Fibroblast of gingiva (primary cell): ENCODE measurements at regions not wholly inside any gene's neighbourhood (a gene's known extent, or its start where the extent isn't known, plus 50 kb on each side); places are given as distances from the start of the nearest gene placed in this dataset.
"Not testable (repeated sequence)": the region's sequence is repeated elsewhere in the genome, so short reads cannot be mapped to it uniquely, and the experiment has no call there.

Experiments
- DNase-seq: peaks from one replicate; pipeline ENCODE4 v3.0.0-alpha.2; 2011; ENCODE audit warnings: low read depth

DNA sequence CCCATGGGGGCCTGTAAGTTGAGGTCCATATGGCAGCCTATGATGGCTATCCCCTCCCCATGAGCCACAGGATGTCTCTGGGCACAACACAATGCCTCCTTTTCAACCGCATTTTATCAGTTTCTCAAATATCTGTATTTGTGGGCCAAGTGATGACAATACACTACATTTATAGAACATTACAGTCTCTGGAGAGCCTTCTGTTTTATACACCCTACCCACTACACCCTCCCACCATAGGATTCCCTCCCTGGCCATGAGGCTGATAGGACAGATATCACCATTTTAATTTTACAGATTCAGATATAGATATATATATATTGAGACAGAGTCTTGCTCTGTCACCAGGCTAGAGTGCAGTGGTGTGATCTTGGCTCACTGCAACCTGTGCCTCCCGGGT is 236.8 kb downstream of the ENC1 start:
- DNase-seq = no peak

DNA sequence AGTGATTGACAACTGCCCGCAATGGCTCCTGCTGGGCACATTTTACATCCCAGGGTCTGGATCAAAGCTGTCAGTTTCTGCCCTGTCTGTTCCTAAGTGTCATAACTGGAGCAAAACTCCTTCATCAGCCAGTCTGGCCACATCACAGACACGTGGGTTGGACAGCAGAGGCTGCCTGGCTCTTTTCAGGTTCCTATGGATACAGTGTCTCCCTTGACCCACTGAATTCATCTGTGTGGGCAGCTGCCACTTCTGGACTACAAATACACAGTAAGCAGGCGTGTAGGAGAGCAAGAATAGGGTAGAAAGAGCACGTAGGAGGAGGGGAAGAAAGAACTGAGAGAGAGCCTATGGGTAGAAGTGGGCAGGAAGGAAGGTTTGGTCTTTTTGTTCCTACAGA is 238.0 kb downstream of the ENC1 start:
- no peak for DNase-seq

GRCh38 chr5:74401946-74402320 is 238.6 kb downstream of the ENC1 start:
- no peak for DNase-seq

DNA sequence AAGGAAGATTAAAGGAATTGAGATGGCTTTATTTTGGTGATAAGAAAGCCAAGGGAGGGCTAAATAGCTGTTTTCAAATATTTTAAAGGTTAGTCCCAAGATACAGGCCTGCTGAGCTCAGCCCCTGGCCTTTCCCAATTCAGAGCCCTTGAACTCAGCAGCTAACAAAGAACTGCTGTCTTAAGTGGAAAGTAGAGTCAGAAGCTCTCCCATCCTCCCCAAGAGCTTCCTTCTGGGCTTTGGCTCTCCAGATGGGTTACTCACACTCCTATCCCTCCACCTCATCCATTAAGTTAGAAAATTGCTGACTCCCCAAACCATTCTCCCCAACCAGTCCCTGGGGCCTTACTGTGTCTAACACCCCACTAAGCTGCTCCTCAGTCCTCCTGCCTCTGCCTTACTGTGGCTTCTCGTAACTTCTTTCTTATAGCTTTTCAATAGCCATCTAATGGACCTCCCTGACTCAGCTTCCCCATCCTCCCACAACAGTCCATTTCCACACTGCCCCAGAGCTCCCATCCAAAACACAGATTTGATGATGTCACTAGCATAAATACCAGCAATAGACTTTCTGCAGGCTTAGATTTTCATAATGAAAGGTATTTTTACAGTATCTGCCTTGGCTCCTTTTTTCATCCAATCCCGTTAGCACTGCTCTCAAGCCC is 239.1 kb downstream of the ENC1 start:
- DNase-seq = no peak

- DNase-seq = no peak
Observed at GRCh38 chr5:74400067-74400466, 240.5 kb downstream of the ENC1 start.

GRCh38 chr5:74396913-74397622 is 243.5 kb downstream of the ENC1 start:
- DNase-seq = peak; percentile 51

GRCh38 chr5:74394916-74395880 is 245.3 kb downstream of the ENC1 start:
- DNase-seq = no peak

GRCh38 chr5:74394528-74394915 is 246.0 kb downstream of the ENC1 start:
- no peak for DNase-seq

- no peak for DNase-seq
Observed at GRCh38 chr5:74393943-74394342, 246.6 kb downstream of the ENC1 start.

- peak; percentile 28 for DNase-seq
Observed at GRCh38 chr5:74392711-74393351, 247.7 kb downstream of the ENC1 start.

GRCh38 chr5:74391410-74391809 is 249.1 kb downstream of the ENC1 start:
- DNase-seq = no peak

DNA sequence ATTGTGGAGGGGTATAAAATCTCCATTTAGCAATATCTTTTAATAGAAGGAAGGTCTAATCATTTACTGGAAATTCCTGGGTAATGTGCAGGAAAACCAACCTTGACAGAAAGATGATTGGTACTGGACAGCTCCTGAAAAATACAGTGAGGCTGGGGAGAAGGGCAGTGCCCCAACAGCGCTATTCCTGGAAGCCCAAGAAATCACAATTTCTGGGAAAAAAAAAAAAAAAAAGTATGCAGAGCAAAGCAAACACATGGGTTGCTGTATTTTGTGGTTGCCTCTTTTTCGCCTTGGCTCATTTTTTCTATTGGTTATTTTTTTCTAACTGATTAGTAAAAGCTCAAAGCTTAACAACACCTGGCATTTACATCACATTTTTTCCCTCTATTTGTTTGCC is 249.7 kb downstream of the ENC1 start:
- DNase-seq = no peak

DNA sequence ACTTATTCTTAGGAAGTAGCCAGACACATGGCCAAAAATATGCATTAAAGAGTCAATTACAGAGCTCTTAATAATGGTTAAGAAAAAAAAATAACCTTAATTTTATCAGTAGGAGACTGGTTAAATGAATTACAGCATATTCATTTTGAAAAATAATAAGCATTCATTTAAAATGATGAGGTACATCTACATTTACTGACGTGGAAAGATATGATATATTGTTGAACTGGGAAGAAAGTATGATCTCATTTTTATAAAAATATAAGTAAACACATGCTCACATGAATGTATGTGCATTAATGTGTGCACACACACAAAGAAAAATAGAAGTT is 250.3 kb downstream of the ENC1 start:
- no peak for DNase-seq

DNA sequence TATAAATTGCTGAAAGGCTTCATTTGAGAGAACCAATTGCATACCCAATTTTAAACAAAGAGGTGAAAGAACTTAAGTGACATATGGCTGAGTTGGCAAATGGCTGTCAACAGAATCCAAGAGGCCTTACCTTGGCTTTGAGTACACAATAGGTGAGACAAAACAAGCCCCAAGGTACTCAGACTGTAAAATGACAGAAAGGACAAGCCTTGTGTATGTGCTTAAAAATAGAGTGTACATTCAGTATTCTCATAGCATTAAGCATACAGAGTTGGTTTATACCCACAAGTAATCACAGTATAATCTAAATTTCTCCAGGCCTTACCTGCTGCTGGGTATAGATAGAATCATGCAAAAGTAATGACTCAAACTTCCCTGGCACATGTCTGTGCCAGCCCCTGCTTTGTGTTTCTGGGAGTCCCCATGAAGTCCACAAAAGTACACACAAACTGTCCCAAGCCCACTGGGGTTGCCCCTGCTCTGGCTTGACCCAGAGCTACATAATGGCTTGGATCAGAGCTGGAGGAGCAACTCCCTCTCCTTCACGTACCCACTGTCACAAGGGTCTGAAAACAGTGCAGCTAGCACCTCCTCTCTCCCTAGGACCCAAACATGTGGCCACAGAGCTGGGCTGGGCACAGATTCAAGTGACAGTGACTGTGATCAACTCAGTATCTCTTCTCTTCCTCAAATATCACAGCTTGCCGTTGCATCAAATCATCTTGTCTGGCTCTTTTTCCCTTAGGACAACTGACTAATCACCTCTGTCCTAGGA is 250.8 kb downstream of the ENC1 start:
- DNase-seq = no peak

DNA sequence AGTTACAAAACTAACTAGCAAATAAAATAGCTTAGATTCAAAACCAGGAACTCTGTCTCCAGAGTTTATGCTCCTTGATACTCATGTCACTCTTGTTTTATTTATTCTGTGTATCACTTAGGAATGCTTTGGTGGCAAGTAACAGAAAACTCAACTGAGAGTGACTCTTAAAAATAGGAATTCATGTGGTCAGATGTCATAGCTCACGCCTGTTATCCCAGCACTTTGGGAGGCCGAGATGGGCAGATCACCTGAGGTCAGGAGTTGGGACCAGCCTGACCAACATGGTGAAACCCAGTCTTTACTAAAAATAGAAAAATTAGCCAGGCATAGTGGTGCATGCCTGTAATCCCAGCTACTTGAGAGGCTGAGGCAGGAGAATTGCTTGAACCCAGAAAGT is 252.1 kb downstream of the ENC1 start:
- not testable (repeated sequence) for DNase-seq

DNA sequence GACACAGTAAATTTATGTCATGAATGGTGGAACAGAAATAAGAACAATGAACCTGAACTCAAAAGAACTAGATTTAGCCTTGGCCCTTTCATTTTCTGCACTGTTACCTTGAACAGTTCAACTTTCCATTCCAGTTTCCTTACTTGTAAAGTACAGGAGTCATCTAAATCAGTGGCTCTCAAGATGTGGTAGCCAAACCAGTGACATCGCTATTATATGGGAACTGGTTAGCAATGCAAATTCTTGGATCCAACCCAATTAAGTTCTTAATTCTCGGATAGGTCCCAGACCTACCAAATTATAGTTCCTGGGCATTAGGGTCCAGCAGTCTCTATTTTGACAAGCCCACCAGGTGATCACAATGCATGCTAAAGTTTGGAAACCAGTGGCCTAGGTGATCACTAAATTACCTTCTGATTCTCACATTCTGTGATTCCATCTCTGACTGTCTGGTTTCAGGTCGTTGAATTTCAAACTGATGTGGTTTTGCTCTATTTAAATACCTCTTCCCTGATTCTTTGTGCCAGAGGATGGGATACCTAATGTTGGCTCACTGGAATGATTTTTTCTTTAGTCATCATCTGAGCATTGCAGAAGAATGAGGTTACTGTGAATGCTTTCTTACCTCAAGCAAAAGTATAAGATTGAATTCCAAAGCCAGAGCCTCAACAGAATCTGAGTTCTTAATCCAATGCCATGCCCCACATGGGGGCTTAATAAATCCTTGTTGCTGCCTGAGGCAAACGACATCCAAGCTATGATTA is 253.8 kb downstream of the ENC1 start:
- DNase-seq = no peak

- no peak for DNase-seq
Observed at GRCh38 chr5:74384851-74385250, 255.7 kb downstream of the ENC1 start.

DNA sequence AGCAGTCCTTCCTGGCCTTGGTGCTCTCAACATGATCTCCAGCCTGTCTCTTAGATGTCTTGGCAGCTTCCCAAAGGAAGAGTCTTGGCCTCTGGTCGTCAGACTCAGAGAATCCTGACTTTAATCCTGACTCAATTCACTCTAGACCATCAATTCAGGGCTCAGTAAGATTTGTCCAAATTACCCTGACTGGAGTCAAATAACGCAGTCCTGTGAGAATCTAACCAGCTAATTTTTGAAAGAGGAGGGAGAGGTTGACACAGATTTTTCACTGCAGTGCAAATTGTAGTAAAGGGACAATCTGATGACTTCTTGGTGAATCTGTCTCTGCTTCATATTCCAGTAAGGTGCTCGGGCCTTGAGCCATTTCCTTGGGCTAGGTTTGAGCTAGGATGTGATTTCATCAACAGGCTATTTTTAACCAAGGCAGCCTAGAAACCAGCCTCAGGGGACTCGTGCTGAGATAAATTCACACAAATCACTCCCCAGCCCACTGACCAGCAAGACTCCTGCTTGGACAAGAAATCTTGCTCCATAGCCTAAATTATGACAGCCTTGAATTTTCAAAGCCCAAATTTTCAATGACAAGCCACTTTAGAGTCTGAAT is 257.4 kb downstream of the ENC1 start:
- peak; percentile 52 for DNase-seq

- no peak for DNase-seq
Observed at GRCh38 chr5:74382123-74382855, 258.2 kb downstream of the ENC1 start.

DNA sequence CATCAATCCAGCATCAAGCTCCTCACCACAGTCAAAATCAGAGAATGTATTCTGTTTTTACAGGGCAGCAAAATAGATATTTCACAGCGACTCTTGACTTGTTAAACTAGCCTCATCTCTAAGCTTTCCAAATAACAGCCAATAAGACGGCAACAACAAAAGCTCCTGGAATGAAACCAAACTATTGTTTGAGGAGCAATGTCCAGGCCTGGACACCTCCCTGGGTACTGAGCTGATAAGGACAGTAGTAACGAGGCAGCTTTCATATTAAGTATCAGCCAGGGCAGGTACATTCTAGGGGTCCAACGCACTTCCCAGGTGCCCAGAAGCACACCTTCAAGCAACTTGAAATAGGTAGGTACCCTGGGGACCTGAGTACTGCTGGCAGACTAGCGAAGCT is 260.3 kb downstream of the ENC1 start:
- no peak for DNase-seq
